ENCODE measurements at regions not wholly inside any gene's neighbourhood (a gene's known extent, or its start where the extent isn't known, plus 50 kb on each side); places are given as distances from the start of the nearest gene placed in this dataset.

DNA sequence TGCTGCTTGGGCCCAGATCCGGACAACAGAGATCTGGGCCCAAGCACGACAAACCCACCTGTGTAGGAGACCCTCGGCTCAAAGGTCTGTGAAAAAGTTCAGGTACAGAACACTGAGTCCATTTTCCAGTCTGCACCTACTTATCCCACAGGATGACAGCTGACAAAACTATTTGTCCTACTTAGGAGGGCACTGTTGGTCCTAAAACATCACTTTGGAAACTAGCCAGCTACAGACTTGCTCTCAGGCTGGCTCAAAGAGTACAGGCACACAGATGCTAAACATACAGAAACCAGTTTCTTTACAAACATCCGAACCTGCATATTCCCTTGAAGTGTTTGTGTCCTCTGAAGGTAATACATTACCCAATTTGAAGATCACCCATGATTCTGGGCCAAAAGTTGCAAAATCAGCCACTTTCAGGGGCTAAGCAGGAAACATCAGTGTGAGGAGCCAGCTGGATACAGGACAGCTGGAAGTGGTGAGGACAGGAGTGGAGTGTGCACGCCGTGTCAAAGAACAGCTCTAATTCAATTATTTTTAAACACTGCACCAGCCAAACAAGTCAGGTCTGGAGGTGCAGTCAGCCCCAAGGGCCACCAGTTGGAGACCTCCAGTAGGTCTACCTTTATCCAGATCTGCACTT lies 88.5 kb downstream of the NOC3L start:
- TF ChIP-seq, protein P1, sequence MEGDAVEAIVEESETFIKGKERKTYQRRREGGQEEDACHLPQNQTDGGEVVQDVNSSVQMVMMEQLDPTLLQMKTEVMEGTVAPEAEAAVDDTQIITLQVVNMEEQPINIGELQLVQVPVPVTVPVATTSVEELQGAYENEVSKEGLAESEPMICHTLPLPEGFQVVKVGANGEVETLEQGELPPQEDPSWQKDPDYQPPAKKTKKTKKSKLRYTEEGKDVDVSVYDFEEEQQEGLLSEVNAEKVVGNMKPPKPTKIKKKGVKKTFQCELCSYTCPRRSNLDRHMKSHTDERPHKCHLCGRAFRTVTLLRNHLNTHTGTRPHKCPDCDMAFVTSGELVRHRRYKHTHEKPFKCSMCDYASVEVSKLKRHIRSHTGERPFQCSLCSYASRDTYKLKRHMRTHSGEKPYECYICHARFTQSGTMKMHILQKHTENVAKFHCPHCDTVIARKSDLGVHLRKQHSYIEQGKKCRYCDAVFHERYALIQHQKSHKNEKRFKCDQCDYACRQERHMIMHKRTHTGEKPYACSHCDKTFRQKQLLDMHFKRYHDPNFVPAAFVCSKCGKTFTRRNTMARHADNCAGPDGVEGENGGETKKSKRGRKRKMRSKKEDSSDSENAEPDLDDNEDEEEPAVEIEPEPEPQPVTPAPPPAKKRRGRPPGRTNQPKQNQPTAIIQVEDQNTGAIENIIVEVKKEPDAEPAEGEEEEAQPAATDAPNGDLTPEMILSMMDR (IDR thresholded peaks at IDR 0.05; ENCODE audit: insufficient read depth, low read length, poor library complexity, severe bottlenecking): no peak
- no peaks in the 10 kb centered on the region for H3K36me3 ChIP-seq (ENCODE audit: control insufficient read depth, insufficient read depth, low read length)
- no peaks in the 10 kb centered on the region for H3K27me3 ChIP-seq (ENCODE audit: control insufficient read depth, insufficient read depth, low read length)
- DNase-seq (ENCODE audit: low read depth): no peak
- H3K4me3 ChIP-seq (ENCODE audit: low read depth, low read length): no peak overlapping the region

DNA sequence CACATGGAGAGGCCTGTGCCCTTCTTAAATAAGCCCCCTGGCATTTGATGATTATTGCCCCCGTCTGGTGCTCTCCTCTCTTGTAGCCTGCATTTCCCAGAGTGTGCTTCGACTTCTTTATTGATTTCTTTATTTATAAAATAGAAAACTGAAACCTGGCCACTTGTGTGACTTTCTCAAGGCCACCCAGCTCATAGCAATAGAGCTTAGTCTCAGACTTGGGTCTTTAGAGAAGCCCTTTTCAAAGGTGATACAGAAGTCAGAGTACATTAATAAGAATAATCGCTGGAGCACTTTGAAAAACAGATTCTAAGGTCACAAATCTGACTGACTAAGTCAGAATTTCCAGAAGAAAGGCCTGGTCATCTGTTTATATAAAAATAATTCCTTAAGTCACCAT lies 86.6 kb downstream of the NOC3L start:
- TF ChIP-seq, protein P1 (IDR thresholded peaks at IDR 0.05; ENCODE audit: insufficient read depth, low read length, poor library complexity, severe bottlenecking): no peak
- Histone ChIP-seq H3K36me3 (ENCODE audit: control insufficient read depth, insufficient read depth, low read length) (no peaks in the 10 kb centered on the region), H3K4me3 (ENCODE audit: low read depth, low read length) (no peak overlapping the region), H3K27me3 (ENCODE audit: control insufficient read depth, insufficient read depth, low read length) (no peaks in the 10 kb centered on the region)
- no peak for DNase-seq (ENCODE audit: low read depth)

DNA sequence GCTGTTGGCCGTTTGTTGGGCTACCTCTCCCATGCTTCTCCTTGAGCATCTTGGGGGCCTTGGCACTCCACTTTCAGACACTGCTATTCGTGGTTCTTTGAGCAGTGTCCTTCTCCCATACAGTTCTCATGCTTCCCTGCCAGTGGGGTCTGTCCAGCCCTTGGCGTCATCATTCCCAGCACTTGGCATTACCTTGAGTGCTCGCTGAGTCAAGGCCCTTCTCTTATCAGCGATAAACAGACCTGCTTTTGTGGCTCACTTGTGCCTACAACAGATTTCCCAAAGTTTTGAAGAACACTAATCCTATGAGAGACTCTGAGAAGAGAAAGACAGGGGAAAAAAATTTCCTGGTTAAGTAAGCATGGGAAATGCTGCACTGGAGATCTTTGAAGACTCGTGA lies 85.3 kb downstream of the NOC3L start:
- Histone ChIP-seq H3K36me3 (ENCODE audit: control insufficient read depth, insufficient read depth, low read length) (no peaks in the 10 kb centered on the region), H3K27me3 (ENCODE audit: control insufficient read depth, insufficient read depth, low read length) (no peaks in the 10 kb centered on the region), H3K4me3 (ENCODE audit: low read depth, low read length) (no peak overlapping the region)
- DNase-seq (ENCODE audit: low read depth): no peak
- TF ChIP-seq, protein P1 (IDR thresholded peaks at IDR 0.05; ENCODE audit: insufficient read depth, low read length, poor library complexity, severe bottlenecking): no peak

- DNase-seq (ENCODE audit: low read depth): peak; percentile 9
- Histone ChIP-seq H3K36me3 (ENCODE audit: control insufficient read depth, insufficient read depth, low read length) (no peaks in the 10 kb centered on the region), H3K27me3 (ENCODE audit: control insufficient read depth, insufficient read depth, low read length) (no peaks in the 10 kb centered on the region), H3K4me3 (ENCODE audit: low read depth, low read length) (no peak overlapping the region)
- TF ChIP-seq, protein P1 (IDR thresholded peaks at IDR 0.05; ENCODE audit: insufficient read depth, low read length, poor library complexity, severe bottlenecking): peak; percentile 92
These were observed 82.7 kb downstream of the NOC3L start for GRCh38 chr10:94279835-94280709.

DNA sequence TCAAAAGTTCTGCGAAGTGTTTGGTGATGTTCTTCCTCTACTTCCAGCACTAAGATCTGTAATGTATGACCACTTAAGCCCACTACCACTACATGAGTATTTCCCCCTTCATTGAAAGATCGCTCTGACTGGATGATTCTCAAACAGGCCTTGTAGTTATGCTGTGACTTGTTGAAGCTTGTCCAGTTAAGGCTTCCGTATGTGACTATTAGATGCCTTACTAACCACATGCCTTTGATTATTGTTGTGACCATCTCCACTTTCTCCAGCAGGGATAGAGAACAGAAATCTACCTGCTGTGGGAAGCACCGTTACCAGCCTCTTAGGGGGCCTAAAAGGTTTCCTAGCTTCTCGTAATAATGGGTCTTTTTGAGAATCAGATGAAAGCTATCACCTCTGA lies 81.1 kb downstream of the NOC3L start:
- TF ChIP-seq, protein P1 (IDR thresholded peaks at IDR 0.05; ENCODE audit: insufficient read depth, low read length, poor library complexity, severe bottlenecking): no peak
- DNase-seq (ENCODE audit: low read depth): no peak
- Histone ChIP-seq H3K4me3 (ENCODE audit: low read depth, low read length) (no peak overlapping the region), H3K36me3 (ENCODE audit: control insufficient read depth, insufficient read depth, low read length) (no peaks in the 10 kb centered on the region), H3K27me3 (ENCODE audit: control insufficient read depth, insufficient read depth, low read length) (no peaks in the 10 kb centered on the region)
